ENCODE measurements at regions not wholly inside any gene's neighbourhood (a gene's known extent, or its start where the extent isn't known, plus 50 kb on each side); places are given as distances from the start of the nearest gene placed in this dataset.

GRCh38 chr2:176626796-176627195 is 357.6 kb downstream of the MTX2 start:
- POLR2A ChIA-PET: no interaction called here
- in situ Hi-C loops (cut with HindIII; ENCODE audit: low pct_unique_long_range_greater_than_20kb, low sequenced_read_pairs): no loop called here
- H3K36me3 ChIP-seq (ENCODE audit: control insufficient read depth, insufficient read depth, low read length): no peaks in the 10 kb centered on the region
- DNase-seq (ENCODE audit: low read depth, low spot score): no peak
- H3K4me3 ChIP-seq (ENCODE audit: low read depth in 2 of 2, low read length in 2 of 2): no peak overlapping the region
- CTCF ChIA-PET: interaction anchor here (0.6 kb wide), 1 partner anchor 39 kb away, joined by 4 read pairs; no protein-coding TSS in a partner anchor
- no peaks in the 10 kb centered on the region for H3K4me1 ChIP-seq (ENCODE audit: control insufficient read depth, insufficient read depth, low read length)
- BruUV-seq (replicated peaks): no TSS peak
- ATAC-seq: no peak; the same call in 1 of the 2 replicates
- H3K27me3 ChIP-seq (ENCODE audit: control insufficient read depth, insufficient read depth, low read length): no peaks in the 10 kb centered on the region
- intact Hi-C loops (cut with micrococcal nuclease; ENCODE audit: unreplicated experiment): no loop called here
- H3K27ac ChIP-seq (ENCODE audit: low read length): no peak overlapping the region
- no peaks in the 10 kb centered on the region for H3K9me3 ChIP-seq (ENCODE audit: control insufficient read depth, insufficient read depth, low read depth, low read length)
- TF ChIP-seq CTCF (IDR thresholded peaks at IDR 0.05) (no peak), REST (IDR thresholded peaks at IDR 0.05; ENCODE audit: insufficient read depth in 1 of 2, low read depth in 2 of 2, low read length in 1 of 2) (no peak), POLR2AphosphoS5 (IDR thresholded peaks at IDR 0.05; ENCODE audit: low read depth, low read length) (no peak), SIN3A (IDR thresholded peaks at IDR 0.05; ENCODE audit: borderline replicate concordance, insufficient read depth, low read depth, low read length) (no peak), TCF7L2 (IDR thresholded peaks at IDR 0.05; ENCODE audit: low read depth, low read length) (no peak)

GRCh38 chr2:176628438-176628837 is 359.2 kb downstream of the MTX2 start:
- CTCF ChIA-PET: interaction anchor here (0.9 kb wide), 1 partner anchor 488 kb away, joined by 8 read pairs; no protein-coding TSS in a partner anchor
- TF ChIP-seq CTCF (IDR thresholded peaks at IDR 0.05) (no peak), SIN3A (IDR thresholded peaks at IDR 0.05; ENCODE audit: borderline replicate concordance, insufficient read depth, low read depth, low read length) (no peak), REST (IDR thresholded peaks at IDR 0.05; ENCODE audit: insufficient read depth in 1 of 2, low read depth in 2 of 2, low read length in 1 of 2) (no peak), POLR2AphosphoS5 (IDR thresholded peaks at IDR 0.05; ENCODE audit: low read depth, low read length) (no peak), TCF7L2 (IDR thresholded peaks at IDR 0.05; ENCODE audit: low read depth, low read length) (no peak)
- Histone ChIP-seq H3K27me3 (ENCODE audit: control insufficient read depth, insufficient read depth, low read length) (no peaks in the 10 kb centered on the region), H3K4me3 (ENCODE audit: low read depth in 2 of 2, low read length in 2 of 2) (no peak overlapping the region), H3K36me3 (ENCODE audit: control insufficient read depth, insufficient read depth, low read length) (no peaks in the 10 kb centered on the region), H3K9me3 (ENCODE audit: control insufficient read depth, insufficient read depth, low read depth, low read length) (no peaks in the 10 kb centered on the region), H3K4me1 (ENCODE audit: control insufficient read depth, insufficient read depth, low read length) (no peaks in the 10 kb centered on the region), H3K27ac (ENCODE audit: low read length) (no peak overlapping the region)
- intact Hi-C loops (cut with micrococcal nuclease; ENCODE audit: unreplicated experiment): no loop called here
- no peak for ATAC-seq
- POLR2A ChIA-PET: no interaction called here
- no peak for DNase-seq (ENCODE audit: low read depth, low spot score)
- no TSS peak for BruUV-seq (replicated peaks)
- in situ Hi-C loops (cut with HindIII; ENCODE audit: low pct_unique_long_range_greater_than_20kb, low sequenced_read_pairs): no loop called here
